ENCODE measurements at regions not wholly inside any gene's neighbourhood (a gene's known extent, or its start where the extent isn't known, plus 50 kb on each side); places are given as distances from the start of the nearest gene placed in this dataset.

DNA sequence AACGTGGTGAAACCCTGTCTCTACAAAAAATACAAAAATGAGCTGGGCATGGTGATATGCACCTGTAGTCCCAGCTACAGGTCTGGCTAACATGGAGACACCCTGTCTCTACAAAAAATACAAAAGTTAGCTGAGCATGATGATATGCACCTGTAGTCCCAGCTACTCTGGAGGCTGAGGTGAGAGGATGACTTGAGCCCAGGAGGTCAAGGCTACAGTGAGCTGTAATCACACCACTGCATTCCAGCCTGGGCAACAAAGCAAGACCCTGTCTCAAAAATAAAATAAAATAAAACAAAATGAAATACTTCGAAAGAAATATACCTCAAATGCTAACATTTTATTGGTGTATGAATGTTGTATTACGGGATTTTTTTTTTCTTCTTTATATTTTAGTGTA is 107.6 kb upstream of the EGLN3 start:
- Mint-ChIP-seq H3K27me3 (ENCODE audit: insufficient read depth) (peaks cover 5% of the 10 kb centered on the region; the same call in 1 of the 2 replicates), H3K4me3 (no peak overlapping the region), H3K36me3 (ENCODE audit: low read depth) (no peaks in the 10 kb centered on the region), H3K27ac (no peak overlapping the region), H3K9me3 (no peaks in the 10 kb centered on the region; the same call in 1 of the 2 replicates), H3K4me1 (ENCODE audit: low read depth) (no peaks in the 10 kb centered on the region)
- TF ChIP-seq, protein P1, sequence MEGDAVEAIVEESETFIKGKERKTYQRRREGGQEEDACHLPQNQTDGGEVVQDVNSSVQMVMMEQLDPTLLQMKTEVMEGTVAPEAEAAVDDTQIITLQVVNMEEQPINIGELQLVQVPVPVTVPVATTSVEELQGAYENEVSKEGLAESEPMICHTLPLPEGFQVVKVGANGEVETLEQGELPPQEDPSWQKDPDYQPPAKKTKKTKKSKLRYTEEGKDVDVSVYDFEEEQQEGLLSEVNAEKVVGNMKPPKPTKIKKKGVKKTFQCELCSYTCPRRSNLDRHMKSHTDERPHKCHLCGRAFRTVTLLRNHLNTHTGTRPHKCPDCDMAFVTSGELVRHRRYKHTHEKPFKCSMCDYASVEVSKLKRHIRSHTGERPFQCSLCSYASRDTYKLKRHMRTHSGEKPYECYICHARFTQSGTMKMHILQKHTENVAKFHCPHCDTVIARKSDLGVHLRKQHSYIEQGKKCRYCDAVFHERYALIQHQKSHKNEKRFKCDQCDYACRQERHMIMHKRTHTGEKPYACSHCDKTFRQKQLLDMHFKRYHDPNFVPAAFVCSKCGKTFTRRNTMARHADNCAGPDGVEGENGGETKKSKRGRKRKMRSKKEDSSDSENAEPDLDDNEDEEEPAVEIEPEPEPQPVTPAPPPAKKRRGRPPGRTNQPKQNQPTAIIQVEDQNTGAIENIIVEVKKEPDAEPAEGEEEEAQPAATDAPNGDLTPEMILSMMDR (IDR thresholded peaks at IDR 0.05), result no peak
- no peak for DNase-seq

DNA sequence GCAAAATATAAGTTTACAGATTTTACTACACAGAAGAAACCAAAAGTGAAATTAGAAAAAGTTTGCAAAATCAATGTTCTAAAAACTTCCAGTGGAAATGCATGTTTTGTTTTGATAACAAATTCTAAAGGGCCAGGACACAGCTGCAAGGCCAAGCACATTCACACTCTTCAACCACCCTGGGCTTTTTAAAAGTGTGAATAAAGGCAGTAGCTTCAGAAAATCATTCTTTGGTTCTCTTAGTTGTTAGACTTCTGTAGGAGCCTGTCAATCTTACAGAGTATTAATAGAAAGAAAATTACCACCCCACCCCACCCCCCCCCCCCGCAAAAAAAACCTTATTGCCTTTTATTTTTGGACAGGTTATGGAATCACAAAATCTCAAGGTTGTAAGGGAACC is 105.2 kb upstream of the EGLN3 start:
- H3K4me3 Mint-ChIP-seq, result no peak overlapping the region
- TF ChIP-seq, protein P1 (IDR thresholded peaks at IDR 0.05), result no peak
- peaks cover 5% of the 10 kb centered on the region; the same call in 1 of the 2 replicates for H3K27me3 Mint-ChIP-seq (ENCODE audit: insufficient read depth)
- DNase-seq, result no peak
- peaks cover 6% of the 10 kb centered on the region for H3K9me3 Mint-ChIP-seq
- no peaks in the 10 kb centered on the region for H3K4me1 Mint-ChIP-seq (ENCODE audit: low read depth)
- H3K36me3 Mint-ChIP-seq (ENCODE audit: low read depth), result no peaks in the 10 kb centered on the region
- H3K27ac Mint-ChIP-seq, result no peak overlapping the region

DNA sequence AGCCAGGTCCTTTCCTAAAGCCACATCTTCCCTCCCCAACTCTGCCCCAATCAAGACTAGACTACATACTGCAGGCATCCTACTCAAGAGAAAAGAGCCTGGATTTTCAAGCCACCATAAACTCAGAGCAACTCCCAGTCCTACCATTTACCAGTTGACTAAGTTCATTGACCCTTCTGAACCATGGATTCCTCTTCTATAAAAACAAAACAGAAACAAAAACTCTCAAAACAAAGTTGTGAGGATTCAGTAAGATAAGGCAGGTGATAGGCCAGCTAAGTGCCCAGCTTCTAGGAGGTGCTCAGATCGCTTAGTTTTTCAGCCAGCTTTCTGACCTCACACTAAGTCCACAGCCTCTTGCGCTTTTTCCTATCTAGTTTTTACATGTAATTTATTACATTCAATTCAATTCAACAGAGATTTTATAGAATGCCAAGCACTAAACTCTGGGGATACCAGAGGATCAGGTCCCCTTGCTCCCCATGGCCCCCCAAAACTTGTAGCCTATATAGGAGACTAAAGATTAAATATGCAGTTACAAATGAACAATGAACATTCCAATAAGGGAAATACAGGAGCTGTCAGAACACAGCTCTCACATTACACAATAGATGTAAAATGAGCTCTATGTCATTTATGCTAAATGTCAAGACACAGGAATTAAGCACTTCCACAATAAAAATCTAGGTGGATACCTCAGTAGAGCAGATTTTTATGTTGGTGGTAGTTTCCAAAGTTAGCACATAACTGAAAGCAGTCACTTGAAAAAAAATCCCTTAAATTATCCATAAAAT is 104.5 kb upstream of the EGLN3 start:
- no peak overlapping the region for H3K4me3 Mint-ChIP-seq
- TF ChIP-seq, protein P1 (IDR thresholded peaks at IDR 0.05), result no peak
- DNase-seq, result no peak
- H3K36me3 Mint-ChIP-seq (ENCODE audit: low read depth), result no peaks in the 10 kb centered on the region
- peaks cover 11% of the 10 kb centered on the region for H3K9me3 Mint-ChIP-seq
- no peak overlapping the region for H3K27ac Mint-ChIP-seq
- peaks cover 3% of the 10 kb centered on the region; the same call in 1 of the 2 replicates for H3K27me3 Mint-ChIP-seq (ENCODE audit: insufficient read depth)
- no peaks in the 10 kb centered on the region for H3K4me1 Mint-ChIP-seq (ENCODE audit: low read depth)

DNA sequence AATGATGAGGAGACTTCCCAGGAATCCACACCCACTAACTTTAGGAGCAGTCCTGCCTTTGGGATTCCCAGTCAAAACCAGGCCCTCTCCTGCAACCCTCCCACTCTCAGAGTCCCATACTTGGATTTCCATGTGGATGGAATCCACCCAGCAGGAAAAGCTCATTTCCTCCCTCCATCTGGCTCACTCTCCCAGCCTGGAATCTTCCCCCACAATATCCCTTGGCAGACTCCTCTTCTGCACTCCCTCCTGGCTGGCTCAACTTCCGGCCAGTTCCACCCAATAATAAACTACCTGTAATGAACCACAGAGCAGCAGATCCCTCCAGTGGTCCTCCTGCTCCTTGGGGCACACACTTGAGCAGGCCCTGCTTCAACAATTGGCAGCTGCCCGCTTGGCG is 102.8 kb upstream of the EGLN3 start:
- no peak for DNase-seq
- H3K27ac Mint-ChIP-seq, result no peak overlapping the region

DNA sequence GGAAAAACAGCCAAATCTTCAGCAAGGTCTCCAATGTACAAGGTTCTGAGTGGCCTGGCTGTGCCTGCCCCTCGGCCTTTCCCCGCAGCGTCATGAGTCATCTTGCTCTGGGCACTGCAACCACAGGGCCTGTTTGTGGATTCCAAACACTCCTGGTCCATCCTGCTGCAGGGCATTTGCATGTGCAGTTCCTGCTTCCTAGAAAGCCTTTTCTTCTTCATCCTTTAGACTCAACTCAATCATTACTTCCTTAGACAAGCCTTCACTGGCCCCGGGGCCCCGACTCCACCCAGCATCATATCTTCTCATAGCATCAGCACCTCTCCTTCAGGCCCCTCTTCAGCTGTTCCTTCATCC is 101.8 kb upstream of the EGLN3 start:
- Mint-ChIP-seq H3K27me3 (ENCODE audit: insufficient read depth) (peaks cover 3% of the 10 kb centered on the region; the same call in 1 of the 2 replicates), H3K27ac (no peak overlapping the region), H3K4me3 (no peak overlapping the region), H3K36me3 (ENCODE audit: low read depth) (no peaks in the 10 kb centered on the region), H3K4me1 (ENCODE audit: low read depth) (no peaks in the 10 kb centered on the region), H3K9me3 (peaks cover 11% of the 10 kb centered on the region)
- peak; percentile 9 for DNase-seq
- TF ChIP-seq, protein P1 (IDR thresholded peaks at IDR 0.05), result no peak

More for the DNA sequence above, 102.8 kb upstream of the EGLN3 start:
- no peak overlapping the region for H3K4me3 Mint-ChIP-seq
- peaks cover 3% of the 10 kb centered on the region; the same call in 1 of the 2 replicates for H3K27me3 Mint-ChIP-seq (ENCODE audit: insufficient read depth)
- H3K9me3 Mint-ChIP-seq, result peaks cover 11% of the 10 kb centered on the region
- no peaks in the 10 kb centered on the region for H3K36me3 Mint-ChIP-seq (ENCODE audit: low read depth)
- TF ChIP-seq, protein P1 (IDR thresholded peaks at IDR 0.05), result no peak
- no peaks in the 10 kb centered on the region for H3K4me1 Mint-ChIP-seq (ENCODE audit: low read depth)
